DMS114 treated with DMSO at 0.1 percent for 48 hours (cell line): ENCODE measurements at regions not wholly inside any gene's neighbourhood (a gene's known extent, or its start where the extent isn't known, plus 50 kb on each side); places are given as distances from the start of the nearest gene placed in this dataset.
"Not testable (repeated sequence)": the region's sequence is repeated elsewhere in the genome, so short reads cannot be mapped to it uniquely, and the experiment has no call there.

ENCODE experiments used
- DNase-seq: peaks from one replicate; lab custom pipeline; 2025; ENCODE audit not compliant: unreplicated experiment; lab: John Stamatoyannopoulos, UW

GRCh38 chr4:101421386-101421785, 74.1 kb upstream of the PPP3CA start:
- no peak for DNase-seq

- DNase-seq: no peak
Measured at GRCh38 chr4:101420661-101421060, 73.3 kb upstream of the PPP3CA start.

- DNase-seq: no peak
Measured at GRCh38 chr4:101419336-101420135, 72.2 kb upstream of the PPP3CA start.

- DNase-seq: no peak
Measured at GRCh38 chr4:101418466-101418865, 71.1 kb upstream of the PPP3CA start.

- DNase-seq: no peak
Measured at GRCh38 chr4:101418055-101418454, 70.7 kb upstream of the PPP3CA start.

- no peak for DNase-seq
Measured at GRCh38 chr4:101417046-101417445, 69.7 kb upstream of the PPP3CA start.

GRCh38 chr4:101415962-101416361, 68.6 kb upstream of the PPP3CA start:
- DNase-seq: no peak

GRCh38 chr4:101414496-101414895, 67.2 kb upstream of the PPP3CA start:
- no peak for DNase-seq

- DNase-seq: no peak
Measured at GRCh38 chr4:101411926-101412325, 64.6 kb upstream of the PPP3CA start.

- DNase-seq: not testable (repeated sequence)
Measured at GRCh38 chr4:101411281-101411910, 64.1 kb upstream of the PPP3CA start.

GRCh38 chr4:101400096-101400495, 52.8 kb upstream of the PPP3CA start:
- no peak for DNase-seq

- no peak for DNase-seq
Measured at GRCh38 chr4:101398807-101399206, 51.5 kb upstream of the PPP3CA start.
